Erythroblast (primary cell): ENCODE measurements at regions not wholly inside any gene's neighbourhood (a gene's known extent, or its start where the extent isn't known, plus 50 kb on each side); places are given as distances from the start of the nearest gene placed in this dataset.

Experiments used
- GATA1 ChIP-seq: IDR thresholded peaks from 2 replicates; pipeline ENCODE4 v1.6.1; 2011; ENCODE audit warnings: low read depth, mild to moderate bottlenecking, control low read depth, low read length, moderate library complexity
- POLR2A ChIP-seq: IDR thresholded peaks from 2 replicates; pipeline ENCODE4 v1.6.1; 2011; ENCODE audit warnings: mild to moderate bottlenecking, low read length

DNA sequence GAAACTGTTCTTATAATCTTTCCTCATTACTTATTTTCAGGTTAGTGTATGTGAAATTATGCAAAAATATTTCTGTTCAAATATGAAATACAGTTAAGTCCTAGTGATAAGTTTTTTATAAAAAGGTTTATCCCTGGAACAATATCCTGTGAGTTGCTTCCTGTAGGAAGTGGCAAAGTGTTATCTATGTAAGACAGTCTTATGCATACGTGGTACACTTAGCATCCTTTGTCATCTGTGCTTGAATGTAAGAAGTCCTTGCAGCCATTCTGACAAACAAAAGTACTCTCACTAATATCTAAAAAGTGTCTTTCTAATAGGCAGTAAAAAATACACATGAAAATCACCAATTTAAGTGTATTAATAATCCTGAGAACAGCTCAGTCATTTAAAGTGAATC, 372.5 kb upstream of the BCHE start:
- no peak for TF ChIP-seq POLR2A
- TF ChIP-seq GATA1 = no peak
